ENCODE measurements at regions not wholly inside any gene's neighbourhood (a gene's known extent, or its start where the extent isn't known, plus 50 kb on each side); places are given as distances from the start of the nearest gene placed in this dataset.
"Not testable (repeated sequence)": the region's sequence is repeated elsewhere in the genome, so short reads cannot be mapped to it uniquely, and the experiment has no call there.

DNA sequence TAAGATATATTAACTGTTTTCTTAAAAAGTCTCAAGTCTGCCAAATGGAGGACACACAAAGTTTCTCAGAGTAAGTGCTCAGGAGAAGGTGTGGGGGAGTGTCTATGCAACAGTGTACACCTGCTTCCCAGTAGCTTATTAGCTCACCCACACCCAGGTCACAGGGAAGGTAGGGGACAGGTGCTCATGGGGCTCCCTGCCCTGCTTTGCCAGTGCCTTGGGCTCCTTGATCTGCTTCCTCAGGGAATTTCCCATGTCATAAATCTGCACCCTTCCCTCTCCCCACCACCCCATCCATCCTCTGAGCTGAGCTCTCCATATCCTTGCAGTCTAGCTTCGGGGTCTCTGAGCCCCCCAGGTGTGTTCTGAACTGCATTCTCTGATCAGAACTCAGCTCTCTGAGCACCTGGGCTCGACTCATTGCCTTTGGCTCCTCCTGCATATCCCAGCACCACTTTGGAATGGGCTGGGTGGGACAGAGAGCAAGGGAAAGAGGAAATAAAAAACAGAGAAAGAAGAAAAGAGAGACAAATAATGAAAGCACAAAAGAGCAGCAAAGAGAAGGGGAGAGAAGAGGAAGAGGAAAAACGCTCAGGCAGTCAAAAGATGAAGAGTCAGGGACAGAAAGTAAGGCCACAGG lies 87.0 kb upstream of the ATP1B1 start:
- no peak for DNase-seq

DNA sequence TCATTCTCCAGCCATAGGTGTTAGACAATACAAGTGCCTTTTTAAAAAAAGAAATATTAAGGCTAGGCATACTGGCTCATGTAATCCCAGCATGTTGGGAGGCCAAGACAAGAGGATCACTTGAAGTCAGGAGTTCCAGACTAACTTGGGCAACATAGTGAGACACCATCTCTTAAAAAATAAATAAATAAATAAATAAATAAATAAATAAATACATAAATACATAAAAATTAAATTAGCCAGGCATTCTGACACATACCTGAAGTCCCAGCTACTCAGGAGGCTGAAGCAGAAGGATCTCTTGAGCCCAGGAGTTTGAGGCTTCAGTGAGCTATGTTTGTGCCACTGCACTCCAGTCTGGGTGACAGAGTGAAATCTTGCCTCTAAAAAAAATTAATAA lies 85.8 kb upstream of the ATP1B1 start:
- DNase-seq = no peak

DNA sequence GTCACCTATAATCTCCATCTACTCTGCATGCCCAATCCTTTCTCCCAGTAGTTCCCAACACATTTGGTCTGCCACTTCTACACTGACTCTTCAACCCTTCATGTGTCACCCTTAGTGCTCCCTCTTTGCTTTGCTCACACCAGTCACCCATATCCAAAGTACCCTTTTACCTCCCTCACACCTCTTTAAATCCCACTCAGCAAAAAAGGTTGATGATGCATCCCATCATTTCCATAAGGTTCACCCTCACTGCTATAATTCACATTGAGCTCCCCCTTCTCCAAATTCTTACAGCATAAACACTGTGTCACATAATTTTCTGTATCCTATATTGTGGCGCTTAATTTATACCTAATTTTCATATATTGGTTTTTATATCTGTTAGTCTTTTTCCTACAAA lies 83.8 kb upstream of the ATP1B1 start:
- no peak for DNase-seq

DNA sequence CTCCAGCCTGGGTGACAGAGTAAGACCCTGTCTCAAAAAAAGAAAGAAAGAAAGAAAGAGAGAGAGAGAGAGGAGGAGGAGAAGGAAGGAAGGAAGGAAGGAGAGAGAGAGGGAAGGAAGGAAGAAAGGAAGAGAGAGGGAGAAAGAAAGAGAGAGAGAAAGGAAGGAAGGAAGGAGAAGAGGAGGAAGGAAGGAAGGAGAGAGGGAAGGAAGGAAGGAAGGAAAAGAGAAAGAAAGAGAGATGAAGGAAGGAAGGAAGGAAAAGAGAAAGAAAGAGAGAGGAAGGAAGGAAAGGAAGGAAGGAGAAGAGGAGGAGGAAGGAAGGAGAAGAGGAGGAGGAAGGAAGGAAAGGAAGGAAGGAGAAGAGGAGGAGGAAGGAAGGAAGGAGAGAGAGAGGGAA lies 82.2 kb upstream of the ATP1B1 start:
- no peak for DNase-seq

DNA sequence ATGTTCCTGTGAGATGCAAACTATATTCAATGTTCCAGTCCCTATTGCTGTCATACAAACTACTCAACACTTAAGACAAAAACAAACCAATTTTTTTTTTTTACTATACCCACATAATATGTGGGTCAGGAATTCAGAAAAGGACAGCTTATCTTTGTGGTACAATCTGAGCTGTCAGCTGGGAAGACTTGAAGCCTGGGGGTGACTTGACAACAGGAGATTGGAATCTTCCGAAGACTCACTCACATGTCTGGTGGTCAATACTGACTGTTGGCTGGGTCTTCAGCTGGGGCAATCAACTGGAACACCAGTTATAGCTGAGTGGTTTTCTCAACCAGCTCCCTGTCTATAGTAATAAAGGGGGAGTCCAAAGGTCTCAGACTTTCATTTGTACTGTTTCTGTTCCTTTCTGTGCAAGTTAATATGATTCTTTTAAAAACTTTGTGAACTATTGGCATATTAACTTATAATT lies 81.7 kb upstream of the ATP1B1 start:
- DNase-seq = no peak

DNA sequence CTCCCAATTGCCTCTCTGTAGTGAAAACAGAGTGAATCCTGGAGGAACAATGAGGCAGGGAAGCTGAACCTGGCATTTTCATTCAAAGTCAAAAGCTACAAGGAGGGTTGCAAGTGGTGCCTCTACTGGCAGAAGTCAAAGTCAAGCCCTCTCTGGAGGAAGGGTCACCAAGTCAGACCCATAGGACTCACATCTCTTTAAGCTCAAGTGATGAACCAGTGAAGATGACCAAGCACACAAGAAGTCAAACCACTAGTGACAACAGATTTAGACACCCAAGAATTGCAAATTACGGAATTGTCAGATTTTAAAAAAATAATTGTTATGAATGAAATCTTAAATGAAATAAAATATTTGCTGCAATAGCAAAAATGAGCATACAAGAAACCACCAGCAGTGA lies 81.1 kb upstream of the ATP1B1 start:
- DNase-seq = no peak

DNA sequence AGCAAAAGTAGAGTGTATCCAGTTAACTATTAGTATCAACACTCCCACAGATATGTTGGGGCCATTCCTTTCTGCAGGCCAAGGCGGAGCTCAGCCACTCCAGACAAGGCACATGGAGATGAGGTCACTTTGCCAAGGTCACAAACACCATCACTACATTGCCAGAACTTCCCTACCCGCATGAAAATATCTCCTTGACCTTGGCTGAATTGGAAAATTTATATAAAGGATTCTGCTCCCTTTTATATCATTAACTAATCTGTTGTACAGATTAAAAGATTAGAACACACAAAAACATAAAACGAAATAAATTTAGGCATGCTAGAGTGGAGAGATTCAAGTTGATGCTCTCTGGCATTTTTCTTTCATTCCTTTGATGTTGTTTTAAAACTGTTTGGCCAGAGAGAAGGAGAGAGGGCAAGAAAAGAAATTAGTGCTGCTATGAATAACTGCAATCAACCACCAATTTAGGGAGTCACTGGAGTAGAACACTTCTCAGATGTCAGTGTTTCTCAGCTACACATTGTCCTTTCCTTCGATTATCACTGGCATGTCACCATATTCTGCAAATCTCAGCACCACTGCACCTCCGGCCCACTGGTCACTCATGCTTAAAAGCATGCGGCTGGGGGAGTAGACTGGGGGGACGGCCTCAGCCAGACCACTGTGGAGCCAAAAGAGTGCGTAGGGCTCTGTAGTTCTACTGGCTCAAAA lies 78.7 kb upstream of the ATP1B1 start:
- DNase-seq = no peak

DNA sequence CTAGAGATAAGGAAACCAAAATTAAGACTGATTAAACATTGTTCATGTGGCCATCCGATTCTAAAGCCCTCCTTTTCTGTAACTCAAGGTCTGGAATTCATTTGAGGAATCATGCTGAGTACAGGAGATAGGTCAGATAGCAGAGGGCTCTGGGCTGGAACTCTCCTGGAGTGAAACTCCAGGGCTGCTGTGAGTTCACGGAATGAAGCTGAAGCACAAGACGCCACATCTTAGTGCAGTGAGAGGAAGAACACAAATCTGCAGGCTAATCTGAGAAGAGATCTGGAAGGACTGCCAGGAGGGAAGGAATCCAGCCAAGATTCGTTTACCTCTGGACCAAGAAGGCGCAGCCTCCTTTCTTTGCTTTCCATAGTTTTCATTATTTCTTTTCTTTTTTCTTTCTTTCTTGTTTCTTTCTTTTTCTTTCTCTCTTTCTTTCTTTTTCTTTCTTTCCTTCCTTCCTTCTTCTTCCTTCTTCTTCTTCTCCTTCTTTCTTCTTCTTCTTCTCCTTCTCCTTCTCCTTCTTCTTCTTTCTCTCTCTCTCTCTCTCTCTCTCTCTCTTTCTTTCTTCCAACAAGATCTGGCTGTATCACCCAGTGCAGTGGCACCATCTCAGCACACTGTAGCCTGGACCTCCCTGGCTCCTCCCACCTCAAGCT lies 74.8 kb upstream of the ATP1B1 start:
- no peak for DNase-seq

DNA sequence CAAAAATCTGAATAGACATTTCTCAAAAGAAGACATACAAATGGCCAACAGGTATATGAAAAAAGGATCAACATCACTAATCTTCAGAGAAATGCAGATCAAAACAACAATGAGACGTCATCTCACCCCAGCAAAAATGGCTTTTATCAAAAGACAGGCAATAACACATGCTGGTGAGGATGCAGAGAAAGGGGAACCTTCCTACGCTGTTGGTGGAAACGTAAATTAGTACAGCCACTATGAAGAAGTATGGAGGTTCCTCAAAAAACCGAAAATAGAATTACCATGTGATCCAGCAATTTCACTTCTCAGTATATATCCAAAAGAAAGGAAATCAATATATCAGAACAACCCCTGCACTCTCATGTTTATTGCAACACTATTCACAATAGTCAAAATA lies 65.1 kb upstream of the ATP1B1 start:
- DNase-seq = no peak

DNA sequence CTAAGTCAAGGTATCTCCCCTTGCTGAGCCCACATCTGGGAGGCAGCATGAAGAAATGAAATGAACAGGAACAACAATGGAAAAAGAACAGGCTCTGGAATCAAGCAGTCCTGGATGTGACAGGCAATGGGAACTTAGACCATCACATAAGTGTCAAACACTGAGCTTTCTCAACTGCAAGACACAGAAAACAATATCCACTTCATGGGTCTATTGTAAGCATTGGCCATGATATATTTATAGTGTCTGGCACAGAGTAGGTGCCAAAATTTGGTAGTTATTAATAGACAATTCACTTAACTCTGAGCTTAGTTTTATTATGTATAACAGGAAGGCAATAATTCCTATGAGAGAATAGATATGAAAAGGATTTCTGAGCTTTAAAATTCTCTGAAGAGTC lies 64.1 kb upstream of the ATP1B1 start:
- no peak for DNase-seq

DNA sequence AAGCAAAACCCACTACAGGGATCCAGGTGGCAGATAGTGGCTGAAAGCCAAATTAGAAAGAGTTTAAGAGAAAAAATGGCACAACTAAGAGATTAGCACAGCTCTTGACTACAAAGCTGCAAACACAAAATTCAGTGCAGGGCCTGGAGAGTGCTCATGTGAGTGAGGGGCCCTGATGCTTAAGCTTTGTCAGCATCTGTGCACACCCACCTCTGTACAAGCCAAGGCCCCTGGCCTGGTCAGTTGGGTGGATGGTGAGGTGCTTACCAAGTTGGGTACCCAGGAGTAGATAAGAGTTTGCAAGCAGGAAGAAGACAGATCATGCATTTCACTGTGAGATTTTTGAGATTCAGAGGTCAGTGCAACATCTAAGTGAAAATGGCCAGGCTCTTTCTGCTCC lies 62.7 kb upstream of the ATP1B1 start:
- no peak for DNase-seq

DNA sequence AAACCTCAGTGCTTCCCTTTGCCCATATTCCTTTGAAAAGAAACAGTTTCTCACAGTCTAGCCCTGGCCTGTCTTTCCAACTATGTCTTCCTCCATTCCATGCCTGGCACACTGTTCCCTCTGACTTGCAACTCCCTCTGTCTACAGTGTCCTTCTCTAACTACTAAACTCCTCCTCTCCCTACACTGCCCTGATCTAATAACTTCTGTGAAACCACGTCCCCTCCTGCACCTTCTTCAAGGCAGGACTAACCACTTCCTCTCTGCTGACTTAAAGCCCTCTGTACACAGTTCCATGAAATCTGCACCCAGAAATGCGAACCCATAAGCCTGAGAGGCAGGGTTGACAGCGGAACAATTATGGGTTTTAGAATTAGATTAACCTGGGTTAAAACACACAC lies 62.2 kb upstream of the ATP1B1 start:
- DNase-seq = no peak

DNA sequence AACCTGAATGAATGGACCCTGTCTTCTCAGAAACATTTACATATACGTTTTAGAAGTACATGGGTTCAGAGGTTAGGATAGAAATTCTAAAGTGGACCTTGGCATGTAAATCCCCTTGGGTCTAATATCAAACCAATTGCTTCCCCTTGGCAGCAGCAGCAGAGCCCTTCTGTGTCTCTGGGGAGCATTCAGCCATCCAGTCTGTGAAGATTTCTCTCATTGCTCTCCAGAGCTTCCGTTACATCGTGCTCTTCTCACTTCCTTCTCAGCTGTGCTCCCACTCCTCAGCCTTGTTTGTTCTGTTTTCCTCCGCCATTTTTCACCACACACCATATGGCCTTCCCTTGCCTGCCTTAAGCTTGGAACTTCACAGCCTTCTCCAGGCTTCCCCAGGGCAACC lies 61.5 kb upstream of the ATP1B1 start:
- no peak for DNase-seq

DNA sequence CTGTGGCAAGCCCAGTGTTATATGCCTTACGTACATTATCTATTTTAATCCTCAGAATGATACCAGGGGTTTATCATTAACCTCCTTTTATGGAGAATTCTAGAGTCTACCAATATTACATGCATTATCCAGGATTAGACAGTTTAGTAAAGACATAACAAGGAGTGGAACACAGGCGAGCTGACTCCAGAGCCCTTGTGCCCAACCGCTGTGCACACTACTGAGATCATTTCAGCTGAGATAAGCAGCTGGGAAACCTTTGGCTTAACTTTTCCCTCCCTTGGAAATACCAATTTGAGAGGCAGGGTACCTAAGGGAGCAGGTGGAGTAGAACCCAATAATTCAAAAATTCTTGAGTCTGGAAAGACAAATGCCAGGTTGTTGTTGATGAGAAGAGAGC lies 59.8 kb upstream of the ATP1B1 start:
- no peak for DNase-seq

DNA sequence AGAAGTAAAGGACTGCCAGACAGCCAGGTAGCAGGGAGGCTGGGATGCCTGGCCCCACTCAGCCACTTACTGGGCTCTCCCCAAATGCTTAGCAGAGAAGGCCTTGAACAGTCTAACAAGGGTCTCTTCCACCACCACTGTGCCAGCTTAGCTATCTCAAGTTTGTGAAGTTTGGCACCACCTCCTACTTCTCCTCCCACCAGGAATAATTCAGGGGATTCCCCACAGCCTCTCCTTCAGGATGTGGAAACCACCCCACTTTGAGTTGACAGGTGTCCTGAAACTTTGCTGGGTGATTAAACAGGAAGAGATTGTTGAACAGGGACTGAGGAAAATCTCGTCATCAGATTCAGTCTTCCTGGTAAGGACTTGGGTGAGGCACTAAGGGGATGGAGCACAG lies 59.4 kb upstream of the ATP1B1 start:
- no peak for DNase-seq

DNA sequence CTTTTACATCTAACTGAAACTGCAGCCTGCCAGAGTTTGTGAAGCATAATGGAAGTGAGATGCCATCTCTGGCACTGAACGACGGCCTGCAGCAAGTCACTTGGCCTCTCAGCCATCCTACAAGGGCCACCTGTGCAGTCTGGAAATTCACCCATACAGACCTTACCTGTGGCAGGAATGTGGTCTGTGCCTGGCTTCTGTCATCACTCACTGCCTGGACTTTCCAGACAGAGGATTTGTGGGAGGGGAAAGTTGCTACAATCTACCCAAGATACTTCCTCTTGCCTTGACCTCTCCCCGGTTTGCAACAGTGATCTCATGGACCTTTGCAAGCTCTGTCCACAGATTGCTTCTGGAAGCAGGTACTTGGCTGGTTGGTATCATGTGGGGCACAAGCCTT lies 58.4 kb upstream of the ATP1B1 start:
- DNase-seq = no peak

DNA sequence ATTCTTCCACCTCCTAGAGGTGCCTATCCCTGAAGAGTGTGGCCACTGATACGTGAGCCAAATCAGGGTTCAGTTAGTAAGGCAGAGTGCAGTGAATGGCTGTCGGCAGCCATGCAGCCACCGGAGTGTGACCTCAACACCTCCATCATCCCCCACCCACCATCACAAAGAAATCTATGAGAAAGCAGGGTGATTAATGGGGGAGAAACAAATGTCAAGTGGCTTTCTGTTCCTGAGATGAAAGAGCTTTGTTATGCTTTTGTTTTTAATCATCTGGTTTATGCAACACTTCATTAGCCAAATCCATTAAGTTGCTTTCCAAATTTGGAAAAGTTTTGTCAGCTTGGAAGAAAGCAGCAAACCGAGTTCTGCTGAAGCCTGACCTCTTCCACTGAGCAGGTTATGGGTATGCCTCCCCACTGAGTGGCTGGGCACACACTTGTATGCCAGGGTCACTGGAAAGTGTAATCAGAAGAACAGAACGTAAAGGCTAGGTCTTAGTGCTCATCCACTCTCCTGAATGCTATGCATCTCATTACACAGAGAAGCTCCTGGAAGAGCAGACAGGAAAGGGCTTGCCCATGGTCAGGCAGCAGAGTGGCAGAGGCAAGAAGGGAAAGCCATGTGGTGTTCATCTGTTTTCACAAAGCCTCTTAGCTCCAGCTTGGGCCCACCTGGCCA lies 57.1 kb upstream of the ATP1B1 start:
- DNase-seq = no peak

DNA sequence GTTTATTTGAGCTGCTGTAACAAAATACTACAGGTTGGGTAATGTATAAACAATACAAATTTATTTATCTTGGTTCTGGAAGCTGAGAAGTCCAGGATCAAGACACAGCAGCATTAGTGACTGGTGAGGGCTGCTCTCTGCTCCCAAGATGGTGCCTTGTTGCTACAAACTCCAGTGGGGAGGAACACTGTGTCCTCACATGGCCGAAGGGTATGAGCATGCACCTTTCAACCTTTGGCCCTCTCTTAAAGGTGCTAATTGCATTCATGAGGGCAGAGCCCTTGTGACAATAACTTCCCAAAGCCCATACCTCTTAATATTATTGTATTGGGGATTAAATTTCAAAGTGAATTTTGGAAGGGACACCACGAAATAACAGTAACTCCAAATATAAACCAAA lies 55.3 kb upstream of the ATP1B1 start:
- DNase-seq = no peak

DNA sequence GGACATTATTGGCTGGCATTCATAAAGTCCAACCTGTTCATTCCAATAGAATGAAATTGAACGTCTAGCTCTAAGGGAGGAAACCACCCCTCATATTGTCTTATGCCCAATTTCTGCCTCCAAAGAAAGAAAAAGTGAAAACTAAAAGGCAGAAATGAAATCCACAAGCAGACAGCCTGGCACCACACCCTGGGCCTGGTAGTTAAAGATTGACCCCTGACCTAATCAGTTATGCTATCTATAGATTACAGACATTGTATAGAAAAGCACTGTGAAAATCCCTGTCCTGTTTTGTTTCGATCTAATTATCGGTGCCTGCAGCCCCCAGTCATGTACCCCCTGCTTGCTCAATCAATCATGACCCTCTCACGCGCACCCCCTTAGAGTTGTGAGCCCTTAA lies 54.3 kb upstream of the ATP1B1 start:
- DNase-seq = not testable (repeated sequence)

DNA sequence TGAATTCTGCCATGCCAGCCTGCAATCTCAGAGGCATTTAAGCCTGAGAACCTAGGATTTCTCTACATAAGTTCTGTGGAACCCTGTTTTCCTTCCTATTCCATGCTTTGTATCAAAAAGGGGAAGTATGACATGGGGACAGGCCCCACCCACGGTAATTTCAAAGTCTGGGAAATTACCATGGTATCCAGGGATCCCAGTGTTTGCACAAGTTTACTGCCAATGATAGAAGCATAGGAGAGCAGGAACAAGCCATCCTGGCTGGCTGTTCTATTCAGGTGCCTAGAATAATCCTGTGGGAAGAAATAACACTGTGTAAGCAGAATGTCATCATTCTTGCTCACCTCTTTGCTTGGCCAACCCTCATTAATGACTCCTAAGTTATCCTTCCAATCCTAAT lies 53.8 kb upstream of the ATP1B1 start:
- DNase-seq = no peak

DNA sequence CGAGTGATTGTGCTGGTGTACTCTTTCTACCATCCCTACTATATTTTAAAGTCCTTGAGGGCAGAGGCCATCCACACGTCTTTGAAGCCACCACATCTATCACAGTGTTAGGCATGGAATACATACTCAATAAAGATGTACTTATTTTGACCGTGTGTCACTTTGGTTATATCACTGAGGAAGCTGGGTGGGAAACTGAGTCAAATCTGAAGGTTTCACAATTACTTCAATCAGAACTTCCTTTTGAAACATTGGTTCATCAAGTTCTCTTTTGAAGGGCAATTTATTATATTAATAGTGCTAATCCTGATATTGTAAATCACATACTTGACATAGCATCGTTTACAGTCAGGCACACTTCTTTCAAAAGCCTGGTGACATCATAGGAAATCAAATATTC lies 53.3 kb upstream of the ATP1B1 start:
- no peak for DNase-seq
